HL-60 (cell line): ENCODE measurements at regions not wholly inside any gene's neighbourhood (a gene's known extent, or its start where the extent isn't known, plus 50 kb on each side); places are given as distances from the start of the nearest gene placed in this dataset.

Experiments used
- GABPA ChIP-seq: IDR thresholded peaks from 2 replicates; pipeline ENCODE4 v1.6.1; 2012; ENCODE audit warnings: low read depth
- POLR2AphosphoS5 ChIP-seq: IDR thresholded peaks from 2 replicates; pipeline ENCODE4 v1.6.1; 2012; ENCODE audit warnings: low read depth
- SPI1 ChIP-seq: IDR thresholded peaks from 2 replicates; pipeline ENCODE4 v1.6.1; 2012; ENCODE audit warnings: low read depth, mild to moderate bottlenecking, borderline replicate concordance
- TF ChIP-seq, protein P1 (sequence below): IDR thresholded peaks from one replicate; pipeline ENCODE4 v1.5.1; 2011; ENCODE audit warnings: low read length, control low read depth, inconsistent platforms; ENCODE audit not compliant: insufficient read depth
- TF ChIP-seq, protein P2 (sequence below): IDR thresholded peaks from 2 replicates; pipeline ENCODE4 v1.6.1; 2012; ENCODE audit warnings: low read depth; ENCODE audit not compliant: insufficient replicate concordance

DNA sequence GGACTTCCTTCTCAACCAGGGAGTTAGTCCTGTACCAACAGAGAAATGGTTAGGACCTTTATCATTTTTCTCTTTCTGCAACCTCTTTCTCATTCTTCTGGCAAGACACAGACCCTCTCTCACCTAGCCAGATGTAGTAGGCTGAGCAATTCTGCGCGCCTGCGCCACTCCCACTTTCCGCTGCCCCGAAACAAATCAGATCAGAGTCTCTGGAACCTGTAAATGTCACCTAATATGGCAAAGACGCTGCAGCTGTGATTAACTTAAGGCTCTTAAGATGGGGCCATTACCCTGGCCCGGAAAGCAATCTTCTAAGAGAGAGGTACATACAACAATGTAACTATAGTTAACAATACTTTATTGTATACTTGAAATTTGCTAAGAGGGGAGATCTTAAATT, 94.3 kb upstream of the ASIC2 start:
- TF ChIP-seq POLR2AphosphoS5 (no peak), SPI1 (no peak), GABPA (no peak)
- TF ChIP-seq, protein P1, sequence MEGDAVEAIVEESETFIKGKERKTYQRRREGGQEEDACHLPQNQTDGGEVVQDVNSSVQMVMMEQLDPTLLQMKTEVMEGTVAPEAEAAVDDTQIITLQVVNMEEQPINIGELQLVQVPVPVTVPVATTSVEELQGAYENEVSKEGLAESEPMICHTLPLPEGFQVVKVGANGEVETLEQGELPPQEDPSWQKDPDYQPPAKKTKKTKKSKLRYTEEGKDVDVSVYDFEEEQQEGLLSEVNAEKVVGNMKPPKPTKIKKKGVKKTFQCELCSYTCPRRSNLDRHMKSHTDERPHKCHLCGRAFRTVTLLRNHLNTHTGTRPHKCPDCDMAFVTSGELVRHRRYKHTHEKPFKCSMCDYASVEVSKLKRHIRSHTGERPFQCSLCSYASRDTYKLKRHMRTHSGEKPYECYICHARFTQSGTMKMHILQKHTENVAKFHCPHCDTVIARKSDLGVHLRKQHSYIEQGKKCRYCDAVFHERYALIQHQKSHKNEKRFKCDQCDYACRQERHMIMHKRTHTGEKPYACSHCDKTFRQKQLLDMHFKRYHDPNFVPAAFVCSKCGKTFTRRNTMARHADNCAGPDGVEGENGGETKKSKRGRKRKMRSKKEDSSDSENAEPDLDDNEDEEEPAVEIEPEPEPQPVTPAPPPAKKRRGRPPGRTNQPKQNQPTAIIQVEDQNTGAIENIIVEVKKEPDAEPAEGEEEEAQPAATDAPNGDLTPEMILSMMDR, result no peak
- TF ChIP-seq, protein P2, sequence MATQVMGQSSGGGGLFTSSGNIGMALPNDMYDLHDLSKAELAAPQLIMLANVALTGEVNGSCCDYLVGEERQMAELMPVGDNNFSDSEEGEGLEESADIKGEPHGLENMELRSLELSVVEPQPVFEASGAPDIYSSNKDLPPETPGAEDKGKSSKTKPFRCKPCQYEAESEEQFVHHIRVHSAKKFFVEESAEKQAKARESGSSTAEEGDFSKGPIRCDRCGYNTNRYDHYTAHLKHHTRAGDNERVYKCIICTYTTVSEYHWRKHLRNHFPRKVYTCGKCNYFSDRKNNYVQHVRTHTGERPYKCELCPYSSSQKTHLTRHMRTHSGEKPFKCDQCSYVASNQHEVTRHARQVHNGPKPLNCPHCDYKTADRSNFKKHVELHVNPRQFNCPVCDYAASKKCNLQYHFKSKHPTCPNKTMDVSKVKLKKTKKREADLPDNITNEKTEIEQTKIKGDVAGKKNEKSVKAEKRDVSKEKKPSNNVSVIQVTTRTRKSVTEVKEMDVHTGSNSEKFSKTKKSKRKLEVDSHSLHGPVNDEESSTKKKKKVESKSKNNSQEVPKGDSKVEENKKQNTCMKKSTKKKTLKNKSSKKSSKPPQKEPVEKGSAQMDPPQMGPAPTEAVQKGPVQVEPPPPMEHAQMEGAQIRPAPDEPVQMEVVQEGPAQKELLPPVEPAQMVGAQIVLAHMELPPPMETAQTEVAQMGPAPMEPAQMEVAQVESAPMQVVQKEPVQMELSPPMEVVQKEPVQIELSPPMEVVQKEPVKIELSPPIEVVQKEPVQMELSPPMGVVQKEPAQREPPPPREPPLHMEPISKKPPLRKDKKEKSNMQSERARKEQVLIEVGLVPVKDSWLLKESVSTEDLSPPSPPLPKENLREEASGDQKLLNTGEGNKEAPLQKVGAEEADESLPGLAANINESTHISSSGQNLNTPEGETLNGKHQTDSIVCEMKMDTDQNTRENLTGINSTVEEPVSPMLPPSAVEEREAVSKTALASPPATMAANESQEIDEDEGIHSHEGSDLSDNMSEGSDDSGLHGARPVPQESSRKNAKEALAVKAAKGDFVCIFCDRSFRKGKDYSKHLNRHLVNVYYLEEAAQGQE, result no peak
